T-helper 1 cell treated with Interleukin-12 subunit alpha and Interleukin-12 subunit beta and Interleukin-4 antibody, amounts not matched to agents 30 ng/mL and 1 ng/mL, for 36 hours (primary cell): ENCODE measurements at regions not wholly inside any gene's neighbourhood (a gene's known extent, or its start where the extent isn't known, plus 50 kb on each side); places are given as distances from the start of the nearest gene placed in this dataset.

Experiments used
- intact Hi-C: fragments of 100-400 bp; cut with micrococcal nuclease; formaldehyde crosslinking; loops from one replicate; pipeline ENCODE4 v1.15.1; 2024

- intact Hi-C loops, result no loop called here
These were observed 236.4 kb downstream of the CASP12 start for GRCh38 chr11:104661901-104662300.

GRCh38 chr11:104661471-104661870 is 236.8 kb downstream of the CASP12 start:
- intact Hi-C loops, result no loop called here

- intact Hi-C loops, result no loop called here
These were observed 240.1 kb downstream of the CASP12 start for GRCh38 chr11:104658177-104658576.

- intact Hi-C loops, result loop anchor here (2.0 kb wide), 1 partner anchor 50 kb away; no protein-coding TSS in a partner anchor
These were observed 241.2 kb downstream of the CASP12 start for GRCh38 chr11:104657083-104657482.

GRCh38 chr11:104655066-104655465 is 243.2 kb downstream of the CASP12 start:
- intact Hi-C loops, result no loop called here

GRCh38 chr11:104654181-104654813 is 244.0 kb downstream of the CASP12 start:
- intact Hi-C loops, result no loop called here

GRCh38 chr11:104653407-104653806 is 244.9 kb downstream of the CASP12 start:
- intact Hi-C loops, result no loop called here

GRCh38 chr11:104652996-104653395 is 245.3 kb downstream of the CASP12 start:
- intact Hi-C loops, result no loop called here

- intact Hi-C loops, result no loop called here
These were observed 248.0 kb downstream of the CASP12 start for GRCh38 chr11:104650234-104650633.

- intact Hi-C loops, result no loop called here
These were observed 249.3 kb downstream of the CASP12 start for GRCh38 chr11:104649002-104649401.

GRCh38 chr11:104645261-104646222 is 252.7 kb downstream of the CASP12 start:
- intact Hi-C loops, result no loop called here

- intact Hi-C loops, result no loop called here
These were observed 260.5 kb downstream of the CASP12 start for GRCh38 chr11:104637662-104638170.

GRCh38 chr11:104633226-104633625 is 265.0 kb downstream of the CASP12 start:
- intact Hi-C loops, result no loop called here

- intact Hi-C loops, result no loop called here
These were observed 267.9 kb downstream of the CASP12 start for GRCh38 chr11:104630352-104630751.

- intact Hi-C loops, result no loop called here
These were observed 273.0 kb downstream of the CASP12 start for GRCh38 chr11:104625246-104625645.

- intact Hi-C loops, result no loop called here
These were observed 274.2 kb downstream of the CASP12 start for GRCh38 chr11:104624021-104624420.

- intact Hi-C loops, result no loop called here
These were observed 274.7 kb downstream of the CASP12 start for GRCh38 chr11:104623518-104623917.

- intact Hi-C loops, result no loop called here
These were observed 277.3 kb downstream of the CASP12 start for GRCh38 chr11:104620991-104621390.

GRCh38 chr11:104619751-104620150 is 278.5 kb downstream of the CASP12 start:
- intact Hi-C loops, result no loop called here

- intact Hi-C loops, result no loop called here
These were observed 279.3 kb downstream of the CASP12 start for GRCh38 chr11:104618954-104619353.

- intact Hi-C loops, result no loop called here
These were observed 283.3 kb downstream of the CASP12 start for GRCh38 chr11:104614961-104615360.

GRCh38 chr11:104614117-104614680 is 284.1 kb downstream of the CASP12 start:
- intact Hi-C loops, result no loop called here
